GM12878 (cell line): ENCODE measurements at regions not wholly inside any gene's neighbourhood (a gene's known extent, or its start where the extent isn't known, plus 50 kb on each side); places are given as distances from the start of the nearest gene placed in this dataset.

ENCODE experiments used
- BMI1 ChIP-seq: fragments of 450-650 bp; IDR thresholded peaks from 2 replicates; pipeline ENCODE4 v1.6.1; 2016; ENCODE audit warnings: mild to moderate bottlenecking, moderate library complexity, borderline replicate concordance
- HDGF ChIP-seq: fragments of 450-650 bp; IDR thresholded peaks from 2 replicates; pipeline ENCODE4 v1.6.1; 2016; ENCODE audit warnings: antibody characterized with exemption
- IKZF1 ChIP-seq: fragments of 450-650 bp; conservative IDR thresholded peaks from 2 replicates; pipeline ENCODE4 v1.6.1; 2017; ENCODE audit warnings: antibody characterized with exemption, mild to moderate bottlenecking
- NBN ChIP-seq: fragments of 450-650 bp; IDR thresholded peaks from 2 replicates; pipeline ENCODE4 v1.6.1; 2016
- TF ChIP-seq, protein P1 (sequence below): IDR thresholded peaks from 2 replicates; pipeline ENCODE4 v1.6.1; 2012; ENCODE audit warnings: improper control_type of control experiment, low read depth, low read length; ENCODE audit not compliant: insufficient replicate concordance
- TF ChIP-seq, protein P2 (sequence below): fragments of 450-650 bp; IDR thresholded peaks from 2 replicates; pipeline ENCODE4 v1.6.1; 2018; ENCODE audit warnings: mild to moderate bottlenecking, low read depth, moderate library complexity; ENCODE audit not compliant: partially characterized antibody

GRCh38 chr6:74518035-74518434 lies 687.8 kb downstream of the COL12A1 start (continued):
- TF ChIP-seq, protein P1, sequence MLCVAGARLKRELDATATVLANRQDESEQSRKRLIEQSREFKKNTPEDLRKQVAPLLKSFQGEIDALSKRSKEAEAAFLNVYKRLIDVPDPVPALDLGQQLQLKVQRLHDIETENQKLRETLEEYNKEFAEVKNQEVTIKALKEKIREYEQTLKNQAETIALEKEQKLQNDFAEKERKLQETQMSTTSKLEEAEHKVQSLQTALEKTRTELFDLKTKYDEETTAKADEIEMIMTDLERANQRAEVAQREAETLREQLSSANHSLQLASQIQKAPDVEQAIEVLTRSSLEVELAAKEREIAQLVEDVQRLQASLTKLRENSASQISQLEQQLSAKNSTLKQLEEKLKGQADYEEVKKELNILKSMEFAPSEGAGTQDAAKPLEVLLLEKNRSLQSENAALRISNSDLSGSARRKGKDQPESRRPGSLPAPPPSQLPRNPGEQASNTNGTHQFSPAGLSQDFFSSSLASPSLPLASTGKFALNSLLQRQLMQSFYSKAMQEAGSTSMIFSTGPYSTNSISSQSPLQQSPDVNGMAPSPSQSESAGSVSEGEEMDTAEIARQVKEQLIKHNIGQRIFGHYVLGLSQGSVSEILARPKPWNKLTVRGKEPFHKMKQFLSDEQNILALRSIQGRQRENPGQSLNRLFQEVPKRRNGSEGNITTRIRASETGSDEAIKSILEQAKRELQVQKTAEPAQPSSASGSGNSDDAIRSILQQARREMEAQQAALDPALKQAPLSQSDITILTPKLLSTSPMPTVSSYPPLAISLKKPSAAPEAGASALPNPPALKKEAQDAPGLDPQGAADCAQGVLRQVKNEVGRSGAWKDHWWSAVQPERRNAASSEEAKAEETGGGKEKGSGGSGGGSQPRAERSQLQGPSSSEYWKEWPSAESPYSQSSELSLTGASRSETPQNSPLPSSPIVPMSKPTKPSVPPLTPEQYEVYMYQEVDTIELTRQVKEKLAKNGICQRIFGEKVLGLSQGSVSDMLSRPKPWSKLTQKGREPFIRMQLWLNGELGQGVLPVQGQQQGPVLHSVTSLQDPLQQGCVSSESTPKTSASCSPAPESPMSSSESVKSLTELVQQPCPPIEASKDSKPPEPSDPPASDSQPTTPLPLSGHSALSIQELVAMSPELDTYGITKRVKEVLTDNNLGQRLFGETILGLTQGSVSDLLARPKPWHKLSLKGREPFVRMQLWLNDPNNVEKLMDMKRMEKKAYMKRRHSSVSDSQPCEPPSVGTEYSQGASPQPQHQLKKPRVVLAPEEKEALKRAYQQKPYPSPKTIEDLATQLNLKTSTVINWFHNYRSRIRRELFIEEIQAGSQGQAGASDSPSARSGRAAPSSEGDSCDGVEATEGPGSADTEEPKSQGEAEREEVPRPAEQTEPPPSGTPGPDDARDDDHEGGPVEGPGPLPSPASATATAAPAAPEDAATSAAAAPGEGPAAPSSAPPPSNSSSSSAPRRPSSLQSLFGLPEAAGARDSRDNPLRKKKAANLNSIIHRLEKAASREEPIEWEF: no peak
- TF ChIP-seq IKZF1 (no peak), BMI1 (no peak), NBN (no peak), HDGF (no peak)
- TF ChIP-seq, protein P2, sequence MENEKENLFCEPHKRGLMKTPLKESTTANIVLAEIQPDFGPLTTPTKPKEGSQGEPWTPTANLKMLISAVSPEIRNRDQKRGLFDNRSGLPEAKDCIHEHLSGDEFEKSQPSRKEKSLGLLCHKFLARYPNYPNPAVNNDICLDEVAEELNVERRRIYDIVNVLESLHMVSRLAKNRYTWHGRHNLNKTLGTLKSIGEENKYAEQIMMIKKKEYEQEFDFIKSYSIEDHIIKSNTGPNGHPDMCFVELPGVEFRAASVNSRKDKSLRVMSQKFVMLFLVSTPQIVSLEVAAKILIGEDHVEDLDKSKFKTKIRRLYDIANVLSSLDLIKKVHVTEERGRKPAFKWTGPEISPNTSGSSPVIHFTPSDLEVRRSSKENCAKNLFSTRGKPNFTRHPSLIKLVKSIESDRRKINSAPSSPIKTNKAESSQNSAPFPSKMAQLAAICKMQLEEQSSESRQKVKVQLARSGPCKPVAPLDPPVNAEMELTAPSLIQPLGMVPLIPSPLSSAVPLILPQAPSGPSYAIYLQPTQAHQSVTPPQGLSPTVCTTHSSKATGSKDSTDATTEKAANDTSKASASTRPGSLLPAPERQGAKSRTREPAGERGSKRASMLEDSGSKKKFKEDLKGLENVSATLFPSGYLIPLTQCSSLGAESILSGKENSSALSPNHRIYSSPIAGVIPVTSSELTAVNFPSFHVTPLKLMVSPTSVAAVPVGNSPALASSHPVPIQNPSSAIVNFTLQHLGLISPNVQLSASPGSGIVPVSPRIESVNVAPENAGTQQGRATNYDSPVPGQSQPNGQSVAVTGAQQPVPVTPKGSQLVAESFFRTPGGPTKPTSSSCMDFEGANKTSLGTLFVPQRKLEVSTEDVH: no peak
